ENCODE measurements at regions not wholly inside any gene's neighbourhood (a gene's known extent, or its start where the extent isn't known, plus 50 kb on each side); places are given as distances from the start of the nearest gene placed in this dataset.

GRCh38 chr10:29950391-29950790 lies 109.0 kb downstream of the JCAD start:
- Histone ChIP-seq H3K27ac (peak overlapping the region; percentile 82 to 87), H3K4me1 (peaks cover 0 to 60% (median 49%) of the 10 kb centered on the region in 4 donors), H3K27me3 (no peaks in the 10 kb centered on the region), H3K36me3 (no peaks in the 10 kb centered on the region), H3K9me3 (no peaks in the 10 kb centered on the region), H3K4me3 (no peak overlapping the region)
- DNase-seq = no peak
- no peak for TF ChIP-seq CTCF (IDR thresholded peaks at IDR 0.05)
- intact Hi-C loops (cut with DNase I; ENCODE audit: low total_unique reads) = no loop called here

- Histone ChIP-seq H3K4me1 (peaks cover 0 to 64% (median 50%) of the 10 kb centered on the region in 4 donors), H3K27me3 (no peaks in the 10 kb centered on the region), H3K9me3 (no peaks in the 10 kb centered on the region), H3K27ac (peak overlapping the region; percentile 82 to 87), H3K4me3 (no peak overlapping the region), H3K36me3 (no peaks in the 10 kb centered on the region)
- intact Hi-C loops (cut with DNase I; ENCODE audit: low total_unique reads) = loop anchor here (10.0 kb wide), 2 partner anchors 55 to 145 kb away; no protein-coding TSS in a partner anchor
- peak in 1 of 2 experiments; percentile 15 for TF ChIP-seq CTCF (IDR thresholded peaks at IDR 0.05)
- DNase-seq = no peak
Observed at GRCh38 chr10:29949411-29950011, 109.9 kb downstream of the JCAD start.

GRCh38 chr10:29948881-29949355 lies 110.5 kb downstream of the JCAD start:
- DNase-seq = no peak
- Histone ChIP-seq H3K9me3 (no peaks in the 10 kb centered on the region), H3K4me1 (peaks cover 0 to 64% (median 50%) of the 10 kb centered on the region in 4 donors), H3K36me3 (no peaks in the 10 kb centered on the region), H3K27me3 (no peaks in the 10 kb centered on the region), H3K27ac (peak overlapping the region; percentile 82 to 87), H3K4me3 (no peak overlapping the region)
- no peak for TF ChIP-seq CTCF (IDR thresholded peaks at IDR 0.05)
- intact Hi-C loops (cut with DNase I; ENCODE audit: low total_unique reads) = loop anchor here (10.0 kb wide), 2 partner anchors 54 to 144 kb away; no protein-coding TSS in a partner anchor

GRCh38 chr10:29947701-29948060 lies 111.7 kb downstream of the JCAD start:
- DNase-seq = no peak
- Histone ChIP-seq H3K9me3 (no peaks in the 10 kb centered on the region), H3K36me3 (no peaks in the 10 kb centered on the region), H3K27me3 (no peaks in the 10 kb centered on the region), H3K27ac (peak overlapping the region; percentile 82 to 87), H3K4me3 (peak overlapping the region; percentile 18 to 27), H3K4me1 (peaks cover 0 to 64% (median 50%) of the 10 kb centered on the region in 4 donors)
- intact Hi-C loops (cut with DNase I; ENCODE audit: low total_unique reads) = loop anchor here (10.0 kb wide), 2 partner anchors 53 to 143 kb away; no protein-coding TSS in a partner anchor
- TF ChIP-seq CTCF (IDR thresholded peaks at IDR 0.05) = peak; percentile 13 to 20

GRCh38 chr10:29946953-29947700 lies 112.3 kb downstream of the JCAD start:
- peak; percentile 84 to 93 for DNase-seq
- peak overlapping the region; percentile 18 to 27 for H3K4me3 ChIP-seq
- no peaks in the 10 kb centered on the region for H3K27me3 ChIP-seq
- H3K4me1 ChIP-seq = peaks cover 0 to 64% (median 50%) of the 10 kb centered on the region in 4 donors
- peak overlapping the region; percentile 82 to 87 for H3K27ac ChIP-seq
- intact Hi-C loops (cut with DNase I; ENCODE audit: low total_unique reads) = loop anchor here (10.0 kb wide), 2 partner anchors 52 to 142 kb away; no protein-coding TSS in a partner anchor
- H3K36me3 ChIP-seq = no peaks in the 10 kb centered on the region
- no peaks in the 10 kb centered on the region for H3K9me3 ChIP-seq
- no peak for TF ChIP-seq CTCF (IDR thresholded peaks at IDR 0.05)
